ENCODE measurements at regions not wholly inside any gene's neighbourhood (a gene's known extent, or its start where the extent isn't known, plus 50 kb on each side); places are given as distances from the start of the nearest gene placed in this dataset.

DNA sequence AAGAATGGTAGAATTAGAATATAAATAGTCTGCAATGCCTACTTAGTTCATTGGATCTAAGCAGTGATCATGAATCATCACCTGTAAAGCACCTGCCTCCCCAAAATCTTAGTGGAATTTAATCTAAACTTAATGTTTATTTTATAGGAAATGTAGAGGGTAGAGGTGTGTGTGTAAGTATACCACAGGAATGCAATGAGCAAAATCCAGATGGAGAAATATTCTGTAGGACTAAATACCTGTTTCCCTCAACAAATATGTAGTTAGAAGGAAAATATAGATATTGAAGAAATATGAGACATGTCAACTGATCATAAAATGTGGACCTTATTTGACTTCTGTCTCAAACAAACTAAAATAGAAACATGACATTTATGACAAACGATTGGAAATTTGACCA, 839.2 kb upstream of the FBXO33 start:
- no peaks in the 10 kb centered on the region for H3K4me1 ChIP-seq (ENCODE audit: control insufficient read depth, insufficient read depth, low read length, poor library complexity, severe bottlenecking)
- H3K36me3 ChIP-seq (ENCODE audit: control insufficient read depth, insufficient read depth, low read length) = no peaks in the 10 kb centered on the region
- no peak overlapping the region for H3K4me3 ChIP-seq (ENCODE audit: extremely low read depth, insufficient read depth, low read length, poor library complexity, severe bottlenecking)
- H3K27ac ChIP-seq (ENCODE audit: low read depth, low read length, severe bottlenecking) = no peak overlapping the region
- WGBS, 2 experiments (ENCODE audit: insufficient coverage in 2 of 2) = no CpG with 5 or more reads among the region's 1 CpG
- H3K9me3 ChIP-seq (ENCODE audit: control insufficient read depth, low read length) = no peaks in the 10 kb centered on the region

DNA sequence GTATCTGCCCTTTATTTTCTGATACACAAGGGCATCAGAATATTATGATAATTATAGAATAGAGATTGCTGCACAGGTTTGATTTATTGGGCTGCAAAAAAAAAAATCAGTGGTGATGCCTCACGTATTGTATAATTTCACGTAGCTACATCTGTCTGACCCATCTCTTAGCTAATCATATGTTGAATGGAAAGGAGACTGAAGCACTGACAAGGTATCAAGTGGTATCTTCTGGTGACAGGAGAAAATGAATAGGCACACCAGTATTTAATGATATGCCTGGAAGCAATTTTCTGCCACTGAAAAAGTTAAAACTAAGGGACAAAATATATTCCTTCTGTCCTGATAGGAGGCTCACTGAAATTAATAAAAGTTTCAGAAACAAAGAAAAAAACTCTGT, 837.2 kb upstream of the FBXO33 start:
- 100% methylated on average over 1 of the region's 2 CpGs for WGBS, 2 experiments (ENCODE audit: insufficient coverage in 2 of 2)
- H3K27ac ChIP-seq (ENCODE audit: low read depth, low read length, severe bottlenecking) = no peak overlapping the region
- H3K36me3 ChIP-seq (ENCODE audit: control insufficient read depth, insufficient read depth, low read length) = no peaks in the 10 kb centered on the region
- no peak overlapping the region for H3K4me3 ChIP-seq (ENCODE audit: extremely low read depth, insufficient read depth, low read length, poor library complexity, severe bottlenecking)
- no peaks in the 10 kb centered on the region for H3K4me1 ChIP-seq (ENCODE audit: control insufficient read depth, insufficient read depth, low read length, poor library complexity, severe bottlenecking)
- H3K9me3 ChIP-seq (ENCODE audit: control insufficient read depth, low read length) = no peaks in the 10 kb centered on the region

DNA sequence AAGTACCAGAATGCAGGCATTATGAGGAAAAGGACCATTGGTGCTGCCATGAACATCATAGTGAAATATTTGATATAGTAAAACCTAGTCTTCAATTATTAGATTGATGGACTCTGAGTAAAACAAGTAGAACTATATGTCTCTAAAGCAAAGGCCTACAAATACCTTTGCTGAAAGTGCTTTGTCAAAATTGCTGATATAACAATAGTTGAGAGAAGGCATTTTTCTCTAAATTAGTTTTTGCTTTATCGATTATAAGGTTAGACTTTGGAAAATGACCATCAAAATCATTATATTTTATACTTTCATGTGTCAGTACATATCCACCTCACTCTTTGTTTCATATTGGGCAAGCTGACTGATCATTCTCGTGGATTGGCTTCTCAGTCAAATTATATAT, 836.0 kb upstream of the FBXO33 start:
- no peak overlapping the region for H3K27ac ChIP-seq (ENCODE audit: low read depth, low read length, severe bottlenecking)
- no peak overlapping the region for H3K4me3 ChIP-seq (ENCODE audit: extremely low read depth, insufficient read depth, low read length, poor library complexity, severe bottlenecking)
- no peaks in the 10 kb centered on the region for H3K4me1 ChIP-seq (ENCODE audit: control insufficient read depth, insufficient read depth, low read length, poor library complexity, severe bottlenecking)
- no peaks in the 10 kb centered on the region for H3K9me3 ChIP-seq (ENCODE audit: control insufficient read depth, low read length)
- no peaks in the 10 kb centered on the region for H3K36me3 ChIP-seq (ENCODE audit: control insufficient read depth, insufficient read depth, low read length)
- WGBS, 2 experiments (ENCODE audit: insufficient coverage in 2 of 2) = no CpG with 5 or more reads among the region's 2 CpGs

DNA sequence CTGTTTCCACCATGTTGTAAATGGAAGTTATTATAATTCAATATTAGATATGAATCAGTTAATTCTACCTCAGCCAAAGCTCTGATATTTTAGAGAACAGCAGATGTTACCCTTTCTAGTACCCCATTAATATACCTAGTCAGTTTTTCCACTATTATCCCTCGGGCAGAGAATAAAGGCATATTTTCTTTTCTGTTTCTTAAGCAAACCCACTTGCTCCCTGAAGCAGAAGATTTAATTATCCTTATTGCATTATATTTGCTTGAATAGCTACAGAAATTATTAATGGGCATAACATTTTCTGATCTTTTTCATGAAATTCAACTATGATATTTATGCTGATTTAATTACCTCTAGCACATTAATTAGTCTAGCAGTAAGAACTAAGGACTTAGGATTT, 832.9 kb upstream of the FBXO33 start:
- no CpG with 5 or more reads among the region's 1 CpG for WGBS, 2 experiments (ENCODE audit: insufficient coverage in 2 of 2)

DNA sequence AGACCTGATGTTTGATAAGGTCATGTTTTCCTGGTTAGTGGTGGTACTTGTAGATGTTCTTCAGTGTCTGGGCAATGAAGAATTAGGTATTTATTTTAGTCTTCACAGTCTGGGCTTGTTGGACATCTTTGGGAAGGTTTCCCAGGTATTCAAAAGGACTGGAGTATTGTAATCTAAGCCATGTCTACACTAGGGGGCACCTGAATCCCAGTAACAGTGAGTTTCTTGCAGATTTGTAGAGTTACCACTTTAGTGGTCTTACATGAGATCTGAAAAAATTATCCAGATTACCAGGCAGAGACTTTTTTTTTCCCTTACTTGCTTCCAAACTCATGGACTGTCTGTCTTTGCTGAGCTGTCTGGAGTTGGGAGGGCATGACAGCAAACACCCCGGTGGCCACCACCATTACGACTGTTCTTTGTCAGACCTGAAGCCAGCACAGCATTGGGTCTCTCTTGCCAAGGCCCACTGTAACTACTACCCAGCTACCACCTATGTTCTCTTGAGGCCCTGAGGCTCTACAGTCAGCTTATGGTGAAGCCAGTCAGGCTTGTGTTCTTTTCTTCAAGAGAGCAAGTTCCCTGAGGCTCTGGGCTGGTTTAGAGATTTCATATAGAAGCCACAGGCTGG, 820.7 kb upstream of the FBXO33 start:
- Histone ChIP-seq H3K36me3 (ENCODE audit: control insufficient read depth, insufficient read depth, low read length) (no peaks in the 10 kb centered on the region), H3K9me3 (ENCODE audit: control insufficient read depth, low read length) (no peaks in the 10 kb centered on the region)
- 70 to 83% methylated on average over 1 to 2 of the region's 2 CpGs for WGBS, 2 experiments (ENCODE audit: insufficient coverage in 2 of 2)

More for the DNA sequence above, 832.9 kb upstream of the FBXO33 start:
- Histone ChIP-seq H3K9me3 (ENCODE audit: control insufficient read depth, low read length) (no peaks in the 10 kb centered on the region), H3K4me3 (ENCODE audit: extremely low read depth, insufficient read depth, low read length, poor library complexity, severe bottlenecking) (no peak overlapping the region), H3K27ac (ENCODE audit: low read depth, low read length, severe bottlenecking) (no peak overlapping the region), H3K4me1 (ENCODE audit: control insufficient read depth, insufficient read depth, low read length, poor library complexity, severe bottlenecking) (no peaks in the 10 kb centered on the region), H3K36me3 (ENCODE audit: control insufficient read depth, insufficient read depth, low read length) (no peaks in the 10 kb centered on the region)

DNA sequence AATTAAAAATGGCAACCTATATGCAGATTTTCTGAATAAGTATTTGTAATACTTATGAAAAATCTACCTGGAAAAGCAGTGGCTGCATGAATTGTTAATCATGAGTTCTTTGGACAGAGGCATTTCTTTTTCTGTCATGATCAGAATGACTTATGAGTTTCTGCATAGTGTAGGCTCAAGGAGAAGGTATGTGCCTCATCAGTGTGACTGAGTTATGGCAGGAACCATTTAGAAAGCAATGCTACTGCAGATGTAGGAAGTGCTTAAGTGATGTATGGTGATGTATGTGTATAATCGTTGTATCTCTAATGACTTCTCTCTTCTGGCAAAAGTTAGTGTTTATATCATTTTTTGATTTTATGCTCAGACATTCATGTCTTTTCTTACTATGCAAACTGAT, 816.4 kb upstream of the FBXO33 start:
- Histone ChIP-seq H3K4me3 (ENCODE audit: extremely low read depth, insufficient read depth, low read length, poor library complexity, severe bottlenecking) (no peak overlapping the region), H3K36me3 (ENCODE audit: control insufficient read depth, insufficient read depth, low read length) (no peaks in the 10 kb centered on the region), H3K27ac (ENCODE audit: low read depth, low read length, severe bottlenecking) (no peak overlapping the region), H3K9me3 (ENCODE audit: control insufficient read depth, low read length) (no peaks in the 10 kb centered on the region), H3K4me1 (ENCODE audit: control insufficient read depth, insufficient read depth, low read length, poor library complexity, severe bottlenecking) (no peaks in the 10 kb centered on the region)
- no CpG with 5 or more reads among the region's 1 CpG for WGBS, 2 experiments (ENCODE audit: insufficient coverage in 2 of 2)

More for the DNA sequence above, 820.7 kb upstream of the FBXO33 start:
- H3K4me1 ChIP-seq (ENCODE audit: control insufficient read depth, insufficient read depth, low read length, poor library complexity, severe bottlenecking) = no peaks in the 10 kb centered on the region
- no peak overlapping the region for H3K27ac ChIP-seq (ENCODE audit: low read depth, low read length, severe bottlenecking)
- no peak overlapping the region for H3K4me3 ChIP-seq (ENCODE audit: extremely low read depth, insufficient read depth, low read length, poor library complexity, severe bottlenecking)

DNA sequence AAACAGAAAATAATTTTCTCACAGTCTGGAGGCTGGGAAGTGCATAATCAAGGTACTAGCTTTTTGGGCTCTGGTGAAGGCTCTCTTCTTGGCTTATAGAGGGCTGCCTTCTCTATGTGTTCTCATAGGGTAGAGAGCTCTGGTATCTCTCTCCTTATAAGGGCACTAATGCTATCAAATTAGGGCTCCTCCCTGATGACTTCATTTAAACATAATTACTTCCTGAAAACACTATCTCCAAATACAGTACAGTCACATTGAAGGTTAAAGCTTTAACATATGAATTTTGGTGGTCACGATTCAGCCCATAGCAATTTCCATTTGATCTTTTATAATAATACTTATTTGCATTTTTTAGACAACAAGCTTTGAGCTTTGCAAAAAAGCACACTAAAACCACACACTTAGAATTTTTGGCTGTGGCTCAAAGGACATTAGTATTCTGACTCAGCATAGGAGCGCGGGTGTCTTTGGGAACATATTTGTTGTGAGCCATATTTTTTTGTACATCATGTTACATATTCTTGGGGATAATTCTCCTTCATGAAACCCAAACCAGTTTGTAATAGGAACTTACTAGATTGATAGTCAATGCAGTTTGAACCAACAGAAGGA, 808.1 kb upstream of the FBXO33 start:
- no CpG with 5 or more reads among the region's 3 CpGs for WGBS, 2 experiments (ENCODE audit: insufficient coverage in 2 of 2)
- Histone ChIP-seq H3K4me1 (ENCODE audit: control insufficient read depth, insufficient read depth, low read length, poor library complexity, severe bottlenecking) (no peaks in the 10 kb centered on the region), H3K36me3 (ENCODE audit: control insufficient read depth, insufficient read depth, low read length) (no peaks in the 10 kb centered on the region), H3K27ac (ENCODE audit: low read depth, low read length, severe bottlenecking) (no peak overlapping the region), H3K4me3 (ENCODE audit: extremely low read depth, insufficient read depth, low read length, poor library complexity, severe bottlenecking) (no peak overlapping the region), H3K9me3 (ENCODE audit: control insufficient read depth, low read length) (no peaks in the 10 kb centered on the region)

DNA sequence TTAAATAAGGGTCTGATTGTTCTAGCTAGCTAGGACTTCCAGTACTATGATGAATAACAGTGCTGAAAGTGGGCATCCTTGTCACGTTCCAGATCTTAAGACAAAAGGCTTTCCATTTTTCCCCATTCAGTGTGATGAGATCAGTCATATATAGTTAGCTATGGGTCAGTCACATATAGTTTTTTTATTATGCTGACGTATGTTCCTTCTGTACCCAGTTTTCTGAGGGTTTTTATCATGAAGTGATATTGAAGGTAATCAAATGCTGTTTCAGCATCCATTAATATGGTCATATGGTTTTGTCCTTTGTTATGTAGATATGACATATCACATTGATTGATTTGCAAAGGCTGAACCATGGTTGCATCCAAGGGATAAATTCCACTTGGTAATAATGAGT, 800.1 kb upstream of the FBXO33 start:
- H3K4me1 ChIP-seq (ENCODE audit: control insufficient read depth, insufficient read depth, low read length, poor library complexity, severe bottlenecking) = no peaks in the 10 kb centered on the region
- no peak overlapping the region for H3K4me3 ChIP-seq (ENCODE audit: extremely low read depth, insufficient read depth, low read length, poor library complexity, severe bottlenecking)
- no peaks in the 10 kb centered on the region for H3K36me3 ChIP-seq (ENCODE audit: control insufficient read depth, insufficient read depth, low read length)
- WGBS, 2 experiments (ENCODE audit: insufficient coverage in 2 of 2) = 80% methylated on average over 1 of the region's 2 CpGs; no CpG with 5 or more reads in 1 of the 2 experiments
- H3K27ac ChIP-seq (ENCODE audit: low read depth, low read length, severe bottlenecking) = no peak overlapping the region
- no peaks in the 10 kb centered on the region for H3K9me3 ChIP-seq (ENCODE audit: control insufficient read depth, low read length)

DNA sequence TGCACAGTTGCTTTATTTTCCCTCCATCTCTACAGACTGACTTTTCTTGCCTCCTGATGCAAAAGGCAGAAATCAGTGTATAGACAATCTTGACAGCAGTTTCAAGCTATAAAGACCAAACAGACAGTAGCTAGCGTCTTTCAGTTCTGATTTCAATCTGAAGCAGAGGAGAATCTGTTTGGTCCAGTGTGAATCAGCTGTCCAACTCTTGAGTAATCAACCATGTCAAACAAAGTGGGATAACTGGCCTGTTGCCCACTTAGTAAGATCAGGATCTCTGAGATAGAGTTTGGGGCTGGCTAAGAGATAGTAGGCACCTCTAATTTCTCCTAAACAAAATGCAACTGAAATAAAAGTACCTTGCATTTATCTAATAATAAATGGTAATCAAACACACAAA, 797.4 kb upstream of the FBXO33 start:
- Histone ChIP-seq H3K36me3 (ENCODE audit: control insufficient read depth, insufficient read depth, low read length) (no peaks in the 10 kb centered on the region), H3K4me3 (ENCODE audit: extremely low read depth, insufficient read depth, low read length, poor library complexity, severe bottlenecking) (no peak overlapping the region), H3K9me3 (ENCODE audit: control insufficient read depth, low read length) (no peaks in the 10 kb centered on the region), H3K27ac (ENCODE audit: low read depth, low read length, severe bottlenecking) (no peak overlapping the region), H3K4me1 (ENCODE audit: control insufficient read depth, insufficient read depth, low read length, poor library complexity, severe bottlenecking) (no peaks in the 10 kb centered on the region)
- 100% methylated on average over 1 of the region's 1 CpG for WGBS, 2 experiments (ENCODE audit: insufficient coverage in 2 of 2)

DNA sequence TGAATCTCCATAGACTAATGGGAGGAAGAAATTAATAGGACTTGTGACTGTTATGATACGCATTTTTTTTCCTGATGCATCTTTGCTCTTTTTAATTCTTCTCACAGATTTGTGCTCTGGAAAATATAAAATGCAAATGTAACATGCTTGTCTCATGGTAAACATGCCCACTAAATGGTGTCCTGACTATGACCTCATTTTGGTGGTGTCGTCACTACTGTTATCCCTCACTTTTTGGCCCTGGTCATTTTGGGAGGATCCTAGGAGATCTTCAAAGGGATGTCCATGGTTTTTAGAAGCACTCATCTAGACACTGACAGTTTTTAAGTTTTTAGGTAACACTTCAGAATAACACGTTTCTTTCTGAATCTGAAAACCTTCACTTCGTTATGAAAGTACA, 790.8 kb upstream of the FBXO33 start:
- H3K4me1 ChIP-seq (ENCODE audit: control insufficient read depth, insufficient read depth, low read length, poor library complexity, severe bottlenecking) = no peaks in the 10 kb centered on the region
- no peak overlapping the region for H3K27ac ChIP-seq (ENCODE audit: low read depth, low read length, severe bottlenecking)
- H3K36me3 ChIP-seq (ENCODE audit: control insufficient read depth, insufficient read depth, low read length) = no peaks in the 10 kb centered on the region
- 83 to 100% methylated on average over 1 to 2 of the region's 4 CpGs for WGBS, 2 experiments (ENCODE audit: insufficient coverage in 2 of 2)
- H3K9me3 ChIP-seq (ENCODE audit: control insufficient read depth, low read length) = no peaks in the 10 kb centered on the region
- no peak overlapping the region for H3K4me3 ChIP-seq (ENCODE audit: extremely low read depth, insufficient read depth, low read length, poor library complexity, severe bottlenecking)

DNA sequence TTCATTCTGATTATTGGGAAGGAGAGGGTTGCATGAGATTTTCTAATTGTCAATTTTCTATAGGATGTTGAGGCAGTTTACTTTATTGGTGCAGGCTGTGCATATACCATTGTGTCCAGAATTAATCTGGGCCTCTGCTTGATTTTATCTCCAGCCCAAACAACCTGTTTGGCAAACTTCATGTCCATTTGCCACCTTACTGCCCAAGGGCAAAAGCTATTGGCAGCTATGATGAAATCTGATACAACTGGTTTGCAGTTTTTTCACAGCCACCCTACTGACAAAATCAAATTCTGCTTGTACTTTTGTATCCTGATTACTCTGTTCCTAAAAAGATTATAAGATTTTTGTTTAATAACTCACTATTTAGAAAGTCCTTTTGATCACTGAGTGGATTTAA, 789.2 kb upstream of the FBXO33 start:
- Histone ChIP-seq H3K27ac (ENCODE audit: low read depth, low read length, severe bottlenecking) (no peak overlapping the region), H3K9me3 (ENCODE audit: control insufficient read depth, low read length) (no peaks in the 10 kb centered on the region), H3K4me1 (ENCODE audit: control insufficient read depth, insufficient read depth, low read length, poor library complexity, severe bottlenecking) (no peaks in the 10 kb centered on the region), H3K4me3 (ENCODE audit: extremely low read depth, insufficient read depth, low read length, poor library complexity, severe bottlenecking) (no peak overlapping the region), H3K36me3 (ENCODE audit: control insufficient read depth, insufficient read depth, low read length) (no peaks in the 10 kb centered on the region)

Data from mesodermal cell (in vitro differentiated cells).